Pancreas (tissue), 10 donors: ENCODE measurements at regions not wholly inside any gene's neighbourhood (a gene's known extent, or its start where the extent isn't known, plus 50 kb on each side); places are given as distances from the start of the nearest gene placed in this dataset.
A peak's percentile ranks its signal among the peaks of the same experiment; 100 is the strongest.

Experiments
- ATAC-seq, 4 donors: fragments of 200-7000 bp; cut with Tn5 transposase; one replicate each; pipeline versions ENCODE4 v1.8.0 to v1.9.1; 2020; ENCODE audit warnings: mild to moderate bottlenecking in 4 of 4, moderate library complexity in 4 of 4
- DNase-seq, 6 donors: peaks; one replicate each; pipeline ENCODE4 v3.0.0-alpha.2; 2020
- FAIRE-seq: peaks from 2 replicates; lab custom pipeline; 2012; peaks lifted over from hg19 to GRCh38; lab: Jason Lieb, UNC
- H3K27ac ChIP-seq, 4 donors: fragments of 200-600 bp; sonication (generic); 1 replicate in 3 of 4; 2 replicates in 1 of 4; pipeline versions ENCODE4 v1.5.0 to v1.8.0; 2020
- H3K27me3 ChIP-seq, 4 donors: fragments of 200-600 bp; one replicate each; pipeline ENCODE4 v1.8.0; 2021
- H3K36me3 ChIP-seq, 3 donors: fragments of 200-600 bp; sonication (generic) in 1 of 3; one replicate each; pipeline versions ENCODE4 v1.5.0 to v1.8.0; 2020 to 2021
- H3K4me1 ChIP-seq, 3 donors: fragments of 200-600 bp; one replicate each; pipeline ENCODE4 v1.8.0; 2021
- H3K4me3 ChIP-seq, 4 donors: fragments of 200-600 bp; sonication (generic) in 2 of 4; one replicate each; pipeline versions ENCODE4 v1.5.0 to v1.8.0; 2020 to 2021
- H3K9me3 ChIP-seq, 4 donors: fragments of 200-600 bp; one replicate each; pipeline ENCODE4 v1.8.0; 2021
- WGBS, 2 donors: extraction: QIAGEN DNeasy Blood & Tissue Kit; methylation state at CpG; one replicate each; pipeline ENCODE4 v1.1.7; 2013; 5-methylcytosine and 5-hydroxymethylcytosine counted together
- intact Hi-C, 3 donors: fragments of 100-400 bp; cut with DNase I; formaldehyde crosslinking; loops; one replicate each; pipeline versions ENCODE4 v1.11.1 to v1.14.2; 2022
- TF ChIP-seq, protein P1 (sequence below), 4 donors: fragments of 200-600 bp; sonication (generic) in 3 of 4; IDR thresholded peaks; one replicate each; pipeline versions ENCODE4 v1.5.0 to v1.8.0; 2021; ENCODE audit warnings: antibody characterized with exemption in 4 of 4
- donor health status: healthy with polysubstance abuse.
- donor health status: DM: no; HTN: no; CAD: no; lungs with moderate emphysema.
- donor health status: DM: no; HTN: no; CAD: no.
- donor health status: control.
- donor health status: control.
- donor health status: Bipolar disorder and iron deficiency.
- donor health status: DM: yes; HTN: yes; CAD: no.
- donor health status: DM: no; HTN: no; CAD: no.
- donor health status: DM: no; HTN: no; CAD: no.
- donor health status: DM: yes; HTN: yes; CAD: no.

DNA sequence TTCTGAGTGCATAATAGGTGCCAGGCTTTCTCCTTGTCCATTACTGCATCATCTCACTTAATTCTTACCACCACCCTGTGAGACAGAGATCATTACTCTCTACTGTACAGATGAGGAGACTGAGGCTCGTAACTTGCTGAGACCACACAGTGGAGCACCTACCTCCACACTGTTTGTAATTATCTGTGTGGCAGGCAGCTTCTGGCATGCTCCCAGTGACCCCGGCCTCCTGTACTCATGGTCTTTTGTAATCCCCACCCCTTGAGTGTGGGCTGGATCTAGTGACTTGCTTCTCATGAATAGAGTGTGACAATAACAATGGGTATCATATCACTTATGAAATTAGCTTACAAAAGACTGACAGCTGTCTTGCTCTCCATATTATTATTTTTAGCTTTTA lies 407.3 kb downstream of the MATN1 start:
- Histone ChIP-seq H3K4me3 (no peak overlapping the region), H3K27ac (no peak overlapping the region), H3K27me3 (no peaks in the 10 kb centered on the region), H3K36me3 (no peaks in the 10 kb centered on the region), H3K9me3 (no peaks in the 10 kb centered on the region), H3K4me1 (no peaks in the 10 kb centered on the region)
- TF ChIP-seq, protein P1, sequence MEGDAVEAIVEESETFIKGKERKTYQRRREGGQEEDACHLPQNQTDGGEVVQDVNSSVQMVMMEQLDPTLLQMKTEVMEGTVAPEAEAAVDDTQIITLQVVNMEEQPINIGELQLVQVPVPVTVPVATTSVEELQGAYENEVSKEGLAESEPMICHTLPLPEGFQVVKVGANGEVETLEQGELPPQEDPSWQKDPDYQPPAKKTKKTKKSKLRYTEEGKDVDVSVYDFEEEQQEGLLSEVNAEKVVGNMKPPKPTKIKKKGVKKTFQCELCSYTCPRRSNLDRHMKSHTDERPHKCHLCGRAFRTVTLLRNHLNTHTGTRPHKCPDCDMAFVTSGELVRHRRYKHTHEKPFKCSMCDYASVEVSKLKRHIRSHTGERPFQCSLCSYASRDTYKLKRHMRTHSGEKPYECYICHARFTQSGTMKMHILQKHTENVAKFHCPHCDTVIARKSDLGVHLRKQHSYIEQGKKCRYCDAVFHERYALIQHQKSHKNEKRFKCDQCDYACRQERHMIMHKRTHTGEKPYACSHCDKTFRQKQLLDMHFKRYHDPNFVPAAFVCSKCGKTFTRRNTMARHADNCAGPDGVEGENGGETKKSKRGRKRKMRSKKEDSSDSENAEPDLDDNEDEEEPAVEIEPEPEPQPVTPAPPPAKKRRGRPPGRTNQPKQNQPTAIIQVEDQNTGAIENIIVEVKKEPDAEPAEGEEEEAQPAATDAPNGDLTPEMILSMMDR (IDR thresholded peaks at IDR 0.05), result no peak
- no peak for DNase-seq
- FAIRE-seq, result no peak
- no peak for ATAC-seq
- 63 to 72% methylated on average over 2 of the region's 2 CpGs for WGBS, 2 donors
- intact Hi-C loops, result no loop called here

DNA sequence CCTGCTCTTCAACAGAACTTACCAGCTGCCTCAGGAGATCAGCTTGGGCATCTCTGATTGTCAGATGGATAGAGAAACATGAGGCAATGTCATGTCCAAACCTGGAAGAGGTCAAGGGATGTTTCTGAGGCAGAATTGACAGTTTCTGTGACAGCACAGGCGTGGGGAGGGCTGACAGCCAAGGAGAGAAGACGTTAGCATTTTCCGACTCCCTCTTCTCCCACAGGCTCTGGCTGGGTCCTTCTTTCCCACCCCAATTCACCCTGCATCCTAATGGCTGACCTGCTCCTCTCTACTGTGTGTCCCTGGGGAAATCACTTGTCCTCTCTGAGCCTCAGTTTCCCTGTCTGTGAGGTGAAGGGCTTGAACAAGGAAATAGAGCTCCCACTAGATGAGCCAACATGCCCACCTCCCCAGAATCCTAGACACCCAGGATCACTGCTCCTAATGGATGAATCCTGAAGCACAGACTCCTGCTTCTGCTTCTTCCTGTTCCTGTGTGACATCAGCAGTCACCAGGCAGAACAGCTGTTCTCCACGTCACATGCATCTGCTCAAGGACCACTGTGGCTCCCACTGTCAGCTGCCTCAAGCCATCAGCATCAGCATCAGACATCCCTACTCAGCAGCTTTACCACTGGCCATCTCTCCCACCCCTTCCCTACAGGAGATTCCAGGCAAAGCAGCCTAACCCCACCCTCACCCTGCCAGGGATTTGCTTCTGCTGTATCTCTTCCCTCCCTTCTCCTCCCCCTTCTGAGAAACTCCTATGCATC lies 408.0 kb downstream of the MATN1 start:
- no peak for ATAC-seq
- DNase-seq, result peak in 1 of 6 donors; percentile 3
- H3K4me1 ChIP-seq, result no peaks in the 10 kb centered on the region
- no peak overlapping the region for H3K4me3 ChIP-seq
- 37 to 50% methylated on average over 4 of the region's 4 CpGs for WGBS, 2 donors
- no peak overlapping the region for H3K27ac ChIP-seq
- no peak for FAIRE-seq
- H3K36me3 ChIP-seq, result no peaks in the 10 kb centered on the region
- H3K9me3 ChIP-seq, result no peaks in the 10 kb centered on the region
- H3K27me3 ChIP-seq, result no peaks in the 10 kb centered on the region
- intact Hi-C loops, result no loop called here
- TF ChIP-seq, protein P1 (IDR thresholded peaks at IDR 0.05), result no peak

DNA sequence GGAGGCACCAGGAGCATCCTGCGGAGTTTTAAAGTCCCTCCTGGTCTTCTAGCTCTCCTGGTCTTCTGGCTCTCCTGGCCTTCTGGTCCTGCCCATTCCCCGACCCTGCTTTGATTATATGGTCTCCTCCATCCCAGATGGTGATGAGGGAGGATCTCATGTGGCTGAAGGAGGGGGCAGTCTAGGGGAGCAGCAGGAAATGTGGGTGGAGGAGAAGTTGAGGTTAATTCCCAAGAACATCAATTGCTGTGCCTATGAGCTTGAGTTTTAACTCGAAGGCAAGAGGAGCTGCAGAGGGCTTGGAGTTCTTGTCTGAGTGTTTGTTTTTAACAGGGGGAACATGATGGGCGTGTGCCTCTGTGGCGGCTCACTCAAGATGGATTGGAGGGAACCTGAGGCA lies 408.8 kb downstream of the MATN1 start:
- H3K27me3 ChIP-seq, result no peaks in the 10 kb centered on the region
- H3K9me3 ChIP-seq, result no peaks in the 10 kb centered on the region
- intact Hi-C loops, result no loop called here
- no peak overlapping the region for H3K4me3 ChIP-seq
- no peak overlapping the region for H3K27ac ChIP-seq
- FAIRE-seq (no peak), ATAC-seq (no peak), DNase-seq (no peak)
- no peaks in the 10 kb centered on the region for H3K36me3 ChIP-seq
- 47 to 48% methylated on average over 5 of the region's 5 CpGs for WGBS, 2 donors
- no peaks in the 10 kb centered on the region for H3K4me1 ChIP-seq
- TF ChIP-seq, protein P1 (IDR thresholded peaks at IDR 0.05), result no peak

DNA sequence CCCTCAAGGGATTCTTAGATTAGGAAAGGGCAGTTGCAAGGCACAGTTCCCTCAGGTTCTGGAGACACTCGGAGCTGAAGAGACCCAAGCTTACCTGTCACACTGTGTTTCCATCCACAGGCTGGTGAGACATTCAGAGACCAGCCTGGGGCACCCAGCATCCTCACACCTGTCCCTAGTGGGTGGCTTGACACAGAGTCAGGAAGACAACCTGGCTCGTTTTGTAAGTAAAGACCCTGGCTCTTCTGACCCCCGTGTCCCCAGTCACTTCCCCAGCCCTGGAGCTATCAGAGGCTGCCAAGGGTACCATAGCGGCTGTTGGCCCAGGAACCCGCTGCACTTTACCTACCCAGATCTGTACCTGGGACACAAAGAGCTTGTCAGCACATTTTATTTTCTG lies 409.8 kb downstream of the MATN1 start:
- no peak for FAIRE-seq
- Histone ChIP-seq H3K36me3 (no peaks in the 10 kb centered on the region), H3K27ac (no peak overlapping the region), H3K9me3 (no peaks in the 10 kb centered on the region), H3K27me3 (no peaks in the 10 kb centered on the region), H3K4me3 (no peak overlapping the region), H3K4me1 (no peaks in the 10 kb centered on the region)
- WGBS, 2 donors, result 49 to 55% methylated on average over 5 of the region's 5 CpGs
- DNase-seq, result no peak
- TF ChIP-seq, protein P1 (IDR thresholded peaks at IDR 0.05), result no peak
- intact Hi-C loops, result no loop called here
- no peak for ATAC-seq

DNA sequence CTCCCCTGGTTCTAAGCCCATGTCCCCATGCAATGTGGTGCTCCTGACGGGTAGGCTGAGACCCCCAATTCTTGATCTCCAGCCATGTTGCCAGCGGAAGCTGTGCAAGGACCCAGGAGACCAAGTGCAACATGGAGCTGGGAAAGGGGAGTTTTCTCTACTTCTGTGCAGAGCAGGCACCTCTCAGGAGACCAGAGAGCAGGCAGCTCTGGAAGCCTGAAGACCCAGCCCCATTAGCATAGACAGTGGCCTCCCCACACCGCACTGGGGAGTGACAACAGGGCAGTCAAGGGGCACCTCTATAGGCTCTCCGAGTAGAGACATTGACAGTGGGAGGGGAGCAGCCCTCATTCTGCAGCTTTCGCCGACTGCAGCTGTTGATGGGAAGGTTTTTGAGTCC lies 410.2 kb downstream of the MATN1 start:
- FAIRE-seq, result no peak
- Histone ChIP-seq H3K36me3 (no peaks in the 10 kb centered on the region), H3K27ac (no peak overlapping the region), H3K4me3 (no peak overlapping the region), H3K9me3 (no peaks in the 10 kb centered on the region), H3K4me1 (no peaks in the 10 kb centered on the region), H3K27me3 (no peaks in the 10 kb centered on the region)
- 54 to 70% methylated on average over 6 of the region's 6 CpGs for WGBS, 2 donors
- TF ChIP-seq, protein P1 (IDR thresholded peaks at IDR 0.05), result no peak
- no peak for DNase-seq
- intact Hi-C loops, result no loop called here
- ATAC-seq, result no peak
